ENCODE measurements at regions not wholly inside any gene's neighbourhood (a gene's known extent, or its start where the extent isn't known, plus 50 kb on each side); places are given as distances from the start of the nearest gene placed in this dataset.

GRCh38 chr5:8905021-8905420 is 640.9 kb downstream of the SEMA5A start (continued):
- TF ChIP-seq ZNF567 (CRISPR knock-in tag; IDR thresholded peaks at IDR 0.05; ENCODE audit: borderline replicate concordance) = no peak
- TF ChIP-seq POLR2G (IDR thresholded peaks at IDR 0.05; ENCODE audit: low read depth, low read length) = no peak

- Histone ChIP-seq H3K36me3 (replicated peaks in 1 of 2; ENCODE audit: control insufficient read depth in 1 of 2, insufficient read depth in 2 of 2, low read length in 2 of 2) (no peaks in the 10 kb centered on the region), H3K79me2 (ENCODE audit: insufficient read depth, low read length) (no peaks in the 10 kb centered on the region), H2AFZ (ENCODE audit: low read length) (no peak overlapping the region), H3K27ac (ENCODE audit: extremely low read length, insufficient read depth, low read length) (no peak overlapping the region), H3K9ac (ENCODE audit: insufficient read depth, low read depth, low read length) (no peak overlapping the region), H3K4me2 (ENCODE audit: low read depth, low read length) (no peak overlapping the region), H3K4me3 (replicated peaks in 1 of 3; ENCODE audit: insufficient read depth in 1 of 3, low read depth in 2 of 3, low read length in 3 of 3) (no peak overlapping the region), H3K27me3 (ENCODE audit: control insufficient read depth in 1 of 2, insufficient read depth in 2 of 2, low read length in 2 of 2) (no peaks in the 10 kb centered on the region; a peak in 1 of 5 replicates), H3K4me1 (ENCODE audit: insufficient read depth, low read length) (no peaks in the 10 kb centered on the region), H4K20me1 (ENCODE audit: insufficient read depth, low read length) (no peaks in the 10 kb centered on the region), H3K9me3 (ENCODE audit: low read length) (peaks cover 61% of the 10 kb centered on the region)
- intact Hi-C loops (cut with micrococcal nuclease; ENCODE audit: unreplicated experiment) = no loop called here
- no TSS peak for BruUV-seq (replicated peaks)
- FAIRE-seq (no peak), ATAC-seq (no peak), DNase-seq (ENCODE audit: low spot score) (no peak)
- in situ Hi-C loops (cut with HindIII; ENCODE audit: extremely low pct_ligation_motif_present, low pct_unique_long_range_greater_than_20kb) = no loop called here
- POLR2A ChIA-PET = no interaction called here
- 7% methylated on average over 9 of the region's 12 CpGs for whole genome bisulfite sequencing (ENCODE audit: low lambda C conversion rate)
- CTCF ChIA-PET (ENCODE audit: low intra/inter-chr PET ratio, low total read pairs) = no interaction called here
- TF ChIP-seq CSRNP2 (CRISPR knock-in tag; conservative IDR thresholded peaks at IDR 0.05; ENCODE audit: low read depth) (no peak), ZBTB49 (CRISPR knock-in tag; IDR thresholded peaks at IDR 0.05; ENCODE audit: borderline replicate concordance) (no peak), FOXK2 (IDR thresholded peaks at IDR 0.05) (no peak), GLI4 (CRISPR knock-in tag; IDR thresholded peaks at IDR 0.05; ENCODE audit: borderline replicate concordance) (no peak), ZNF780A (CRISPR knock-in tag; IDR thresholded peaks at IDR 0.05) (no peak), ZNF646 (CRISPR knock-in tag; IDR thresholded peaks at IDR 0.05) (no peak), ZNF839 (CRISPR knock-in tag; IDR thresholded peaks at IDR 0.05; ENCODE audit: borderline replicate concordance) (no peak), MTA3 (CRISPR knock-in tag; IDR thresholded peaks at IDR 0.05) (no peak), GABPA (IDR thresholded peaks at IDR 0.05; ENCODE audit: low read depth, low read length) (no peak), GABPA (CRISPR knock-in tag; IDR thresholded peaks at IDR 0.05; ENCODE audit: low read depth) (no peak), ZNF629 (CRISPR knock-in tag; conservative IDR thresholded peaks at IDR 0.05) (no peak), TCF7 (IDR thresholded peaks at IDR 0.05; ENCODE audit: low read depth) (no peak)
Measured at GRCh38 chr5:8906303-8906967, 639.4 kb downstream of the SEMA5A start.
